GM23338 (cell line): ENCODE measurements at regions not wholly inside any gene's neighbourhood (a gene's known extent, or its start where the extent isn't known, plus 50 kb on each side); places are given as distances from the start of the nearest gene placed in this dataset.

Experiments
- ATAC-seq: fragments of 200-7000 bp; cut with Tn5 transposase; 3 replicates; pipeline ENCODE4 v1.9.1; 2020
- DNase-seq: peaks from one replicate; pipeline ENCODE4 v3.0.0-alpha.2; 2015; ENCODE audit warnings: low spot score
- H2AFZ ChIP-seq: fragments of 200-600 bp; sonication (generic); 2 replicates; pipeline ENCODE4 v1.8.0; 2016; ENCODE audit warnings: antibody characterized with exemption, mild to moderate bottlenecking, moderate library complexity
- H3F3A ChIP-seq: fragments of 200-600 bp; sonication (generic); replicated peaks from 2 replicates; pipeline ENCODE4 v1.8.0; 2017; ENCODE audit warnings: antibody characterized with exemption, mixed run types, low read depth
- H3K27ac ChIP-seq: fragments of 200-600 bp; sonication (generic); 2 replicates; pipeline ENCODE4 v1.6.1; 2016; ENCODE audit warnings: low read depth
- H3K27me3 ChIP-seq: fragments of 200-600 bp; sonication (generic); 2 replicates; pipeline ENCODE4 v1.8.0; 2016; ENCODE audit warnings: mild to moderate bottlenecking, mixed run types, moderate library complexity; ENCODE audit not compliant: insufficient read depth
- H3K36me3 ChIP-seq: fragments of 200-600 bp; sonication (generic); 2 replicates; pipeline ENCODE4 v1.8.0; 2016; ENCODE audit warnings: mild to moderate bottlenecking; ENCODE audit not compliant: insufficient read depth
- H3K4me1 ChIP-seq: fragments of 200-600 bp; sonication (generic); 2 replicates; pipeline ENCODE4 v1.8.0; 2016; ENCODE audit warnings: mild to moderate bottlenecking, moderate library complexity; ENCODE audit not compliant: insufficient read depth
- H3K4me2 ChIP-seq: fragments of 200-600 bp; sonication (generic); 2 replicates; pipeline ENCODE4 v1.7.1; 2017; ENCODE audit warnings: mixed run types
- H3K4me3 ChIP-seq: fragments of 200-600 bp; sonication (generic); 2 replicates; pipeline ENCODE4 v1.6.1; 2016; ENCODE audit warnings: mixed run types
- H3K79me2 ChIP-seq: fragments of 200-600 bp; sonication (generic); replicated peaks from 2 replicates; pipeline ENCODE4 v1.8.0; 2017; ENCODE audit warnings: mild to moderate bottlenecking; ENCODE audit not compliant: insufficient read depth
- H3K9me2 ChIP-seq: fragments of 200-600 bp; sonication (generic); 2 replicates; pipeline ENCODE4 v1.8.0; 2017; ENCODE audit not compliant: insufficient read depth
- H4K20me1 ChIP-seq: fragments of 200-600 bp; sonication (generic); replicated peaks from 2 replicates; pipeline ENCODE4 v1.8.0; 2017; ENCODE audit warnings: mild to moderate bottlenecking; ENCODE audit not compliant: insufficient read depth
- H3K27ac Mint-ChIP-seq: 2 replicates; pipeline ENCODE4 v1.8.0; 2020; ENCODE audit warnings: inconsistent platforms, mild to moderate bottlenecking, moderate library complexity, mixed read lengths
- H3K27me3 Mint-ChIP-seq: 3 replicates; pipeline ENCODE4 v1.8.0; 2022; ENCODE audit warnings: low read depth, mild to moderate bottlenecking, moderate library complexity, mixed read lengths, inconsistent platforms; ENCODE audit not compliant: insufficient read depth, poor library complexity
- H3K36me3 Mint-ChIP-seq: 3 replicates; pipeline ENCODE4 v1.8.0; 2021; ENCODE audit warnings: low read depth, mild to moderate bottlenecking, inconsistent platforms, moderate library complexity, mixed read lengths
- H3K4me1 Mint-ChIP-seq: 3 replicates; pipeline ENCODE4 v1.8.0; 2020; ENCODE audit warnings: mild to moderate bottlenecking, inconsistent platforms, mixed read lengths
- H3K4me3 Mint-ChIP-seq: 3 replicates; pipeline ENCODE4 v1.8.0; 2021; ENCODE audit warnings: moderate library complexity, mild to moderate bottlenecking, inconsistent platforms, mixed read lengths
- H3K9me3 Mint-ChIP-seq: 3 replicates; pipeline ENCODE4 v1.8.0; 2020; ENCODE audit warnings: moderate library complexity, mild to moderate bottlenecking, inconsistent platforms, mixed read lengths
- CREB1 ChIP-seq: fragments of 250-450 bp; sonication (Bioruptor Pico); IDR thresholded peaks from 2 replicates; pipeline ENCODE4 v1.5.0; 2020; ENCODE audit warnings: low read depth, mild to moderate bottlenecking, moderate library complexity
- EZH2 ChIP-seq: fragments of 200-600 bp; sonication (generic); IDR thresholded peaks from one replicate; pipeline ENCODE4 v1.8.0; 2017; ENCODE audit warnings: antibody characterized with exemption, mild to moderate bottlenecking, low read depth; ENCODE audit not compliant: unreplicated experiment
- EZH2phosphoT487 ChIP-seq: fragments of 200-600 bp; sonication (generic); IDR thresholded peaks from one replicate; pipeline ENCODE4 v1.8.1; 2018; ENCODE audit warnings: antibody characterized with exemption; ENCODE audit not compliant: unreplicated experiment
- JUNB ChIP-seq: IDR thresholded peaks from one replicate; pipeline ENCODE4 v1.6.1; 2016; ENCODE audit warnings: antibody characterized with exemption; ENCODE audit not compliant: unreplicated experiment
- NANOG ChIP-seq: IDR thresholded peaks from 2 replicates; pipeline ENCODE4 v1.6.1; 2016; ENCODE audit warnings: antibody characterized with exemption, borderline replicate concordance
- POLR2AphosphoS5 ChIP-seq: IDR thresholded peaks from 2 replicates; pipeline ENCODE4 v1.6.1; 2016; ENCODE audit warnings: antibody characterized with exemption, low read depth
- REST ChIP-seq: IDR thresholded peaks from one replicate; pipeline ENCODE4 v1.6.1; 2018; ENCODE audit warnings: antibody characterized with exemption; ENCODE audit not compliant: unreplicated experiment
- STAT1 ChIP-seq: IDR thresholded peaks from one replicate; pipeline ENCODE4 v1.6.1; 2016; ENCODE audit warnings: antibody characterized with exemption; ENCODE audit not compliant: unreplicated experiment
- ZNF114 ChIP-seq: fragments of 250-450 bp; sonication (Bioruptor Pico); IDR thresholded peaks from 2 replicates; pipeline ENCODE4 v1.5.0; 2020; ENCODE audit warnings: mild to moderate bottlenecking, moderate library complexity
- ZNF331 ChIP-seq: fragments of 250-450 bp; sonication (Bioruptor Pico); IDR thresholded peaks from 2 replicates; pipeline ENCODE4 v1.5.0; 2020; ENCODE audit warnings: low read depth, mild to moderate bottlenecking, moderate library complexity
- TF ChIP-seq, protein P1 (sequence below): fragments of 250-450 bp; sonication (Bioruptor Pico); IDR thresholded peaks from 2 replicates; pipeline ENCODE4 v1.5.0; 2020; ENCODE audit warnings: mild to moderate bottlenecking, moderate library complexity
- TF ChIP-seq, protein P2 (sequence below), 2 experiments: fragments of 200-600 bp in 1 of 2; sonication (generic) in 1 of 2; conservative IDR thresholded peaks; 2 replicates each; pipeline versions ENCODE4 v1.5.1 to v1.6.1; 2016 to 2017; ENCODE audit warnings: antibody characterized with exemption in 2 of 2, low read depth in 2 of 2, mild to moderate bottlenecking in 2 of 2, moderate library complexity in 1 of 2
- TF ChIP-seq, protein P3 (sequence below): IDR thresholded peaks from 2 replicates; pipeline ENCODE4 v1.6.1; 2016; ENCODE audit warnings: antibody characterized with exemption

DNA sequence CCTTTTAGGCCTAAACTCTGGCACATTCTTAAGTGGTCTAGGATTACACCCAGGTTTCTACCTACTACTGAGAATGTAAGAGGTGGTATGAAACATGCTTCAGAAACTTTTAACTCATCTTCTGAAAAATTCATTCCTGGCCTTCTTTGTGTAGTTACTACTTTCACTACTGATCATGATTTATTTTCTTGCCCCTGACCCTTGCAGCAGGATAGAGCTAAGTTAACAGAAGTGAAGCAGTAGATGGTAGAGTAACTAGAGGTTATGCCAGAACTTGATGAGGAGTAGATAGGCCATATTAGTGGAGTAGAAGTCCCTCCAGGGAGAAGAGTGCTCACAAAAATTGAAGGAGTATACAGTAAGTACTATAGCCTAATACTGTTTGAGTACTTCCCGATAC, 75.5 kb upstream of the MSTN start:
- H3K36me3 Mint-ChIP-seq = peaks cover 21% of the 10 kb centered on the region
- no peaks in the 10 kb centered on the region for H3K27me3 ChIP-seq
- H3K27ac ChIP-seq = no peak overlapping the region
- H3K4me1 ChIP-seq = no peaks in the 10 kb centered on the region
- no peak overlapping the region for H3K4me2 ChIP-seq
- H3K79me2 ChIP-seq = no peaks in the 10 kb centered on the region
- H3K4me3 ChIP-seq = no peak overlapping the region
- no peak for DNase-seq
- peaks cover 53% of the 10 kb centered on the region for H3K9me3 Mint-ChIP-seq
- no peaks in the 10 kb centered on the region for H3K27me3 Mint-ChIP-seq
- no peak overlapping the region for H3K4me3 Mint-ChIP-seq
- H2AFZ ChIP-seq = no peak overlapping the region
- H4K20me1 ChIP-seq = no peaks in the 10 kb centered on the region
- no peak for ATAC-seq
- peaks cover 6% of the 10 kb centered on the region; the same call in 1 of the 2 replicates for H3K9me2 ChIP-seq
- no peaks in the 10 kb centered on the region for H3K4me1 Mint-ChIP-seq
- H3K27ac Mint-ChIP-seq = no peak overlapping the region
- no peaks in the 10 kb centered on the region for H3K36me3 ChIP-seq
- TF ChIP-seq POLR2AphosphoS5 = no peak
- TF ChIP-seq STAT1 = no peak
- no peak for TF ChIP-seq ZNF331 (CRISPR knock-in tag)
- no peak for TF ChIP-seq REST
- TF ChIP-seq CREB1 (CRISPR knock-in tag) = no peak
- TF ChIP-seq EZH2phosphoT487 = no peak
- no peak for TF ChIP-seq NANOG
- TF ChIP-seq, protein P1, sequence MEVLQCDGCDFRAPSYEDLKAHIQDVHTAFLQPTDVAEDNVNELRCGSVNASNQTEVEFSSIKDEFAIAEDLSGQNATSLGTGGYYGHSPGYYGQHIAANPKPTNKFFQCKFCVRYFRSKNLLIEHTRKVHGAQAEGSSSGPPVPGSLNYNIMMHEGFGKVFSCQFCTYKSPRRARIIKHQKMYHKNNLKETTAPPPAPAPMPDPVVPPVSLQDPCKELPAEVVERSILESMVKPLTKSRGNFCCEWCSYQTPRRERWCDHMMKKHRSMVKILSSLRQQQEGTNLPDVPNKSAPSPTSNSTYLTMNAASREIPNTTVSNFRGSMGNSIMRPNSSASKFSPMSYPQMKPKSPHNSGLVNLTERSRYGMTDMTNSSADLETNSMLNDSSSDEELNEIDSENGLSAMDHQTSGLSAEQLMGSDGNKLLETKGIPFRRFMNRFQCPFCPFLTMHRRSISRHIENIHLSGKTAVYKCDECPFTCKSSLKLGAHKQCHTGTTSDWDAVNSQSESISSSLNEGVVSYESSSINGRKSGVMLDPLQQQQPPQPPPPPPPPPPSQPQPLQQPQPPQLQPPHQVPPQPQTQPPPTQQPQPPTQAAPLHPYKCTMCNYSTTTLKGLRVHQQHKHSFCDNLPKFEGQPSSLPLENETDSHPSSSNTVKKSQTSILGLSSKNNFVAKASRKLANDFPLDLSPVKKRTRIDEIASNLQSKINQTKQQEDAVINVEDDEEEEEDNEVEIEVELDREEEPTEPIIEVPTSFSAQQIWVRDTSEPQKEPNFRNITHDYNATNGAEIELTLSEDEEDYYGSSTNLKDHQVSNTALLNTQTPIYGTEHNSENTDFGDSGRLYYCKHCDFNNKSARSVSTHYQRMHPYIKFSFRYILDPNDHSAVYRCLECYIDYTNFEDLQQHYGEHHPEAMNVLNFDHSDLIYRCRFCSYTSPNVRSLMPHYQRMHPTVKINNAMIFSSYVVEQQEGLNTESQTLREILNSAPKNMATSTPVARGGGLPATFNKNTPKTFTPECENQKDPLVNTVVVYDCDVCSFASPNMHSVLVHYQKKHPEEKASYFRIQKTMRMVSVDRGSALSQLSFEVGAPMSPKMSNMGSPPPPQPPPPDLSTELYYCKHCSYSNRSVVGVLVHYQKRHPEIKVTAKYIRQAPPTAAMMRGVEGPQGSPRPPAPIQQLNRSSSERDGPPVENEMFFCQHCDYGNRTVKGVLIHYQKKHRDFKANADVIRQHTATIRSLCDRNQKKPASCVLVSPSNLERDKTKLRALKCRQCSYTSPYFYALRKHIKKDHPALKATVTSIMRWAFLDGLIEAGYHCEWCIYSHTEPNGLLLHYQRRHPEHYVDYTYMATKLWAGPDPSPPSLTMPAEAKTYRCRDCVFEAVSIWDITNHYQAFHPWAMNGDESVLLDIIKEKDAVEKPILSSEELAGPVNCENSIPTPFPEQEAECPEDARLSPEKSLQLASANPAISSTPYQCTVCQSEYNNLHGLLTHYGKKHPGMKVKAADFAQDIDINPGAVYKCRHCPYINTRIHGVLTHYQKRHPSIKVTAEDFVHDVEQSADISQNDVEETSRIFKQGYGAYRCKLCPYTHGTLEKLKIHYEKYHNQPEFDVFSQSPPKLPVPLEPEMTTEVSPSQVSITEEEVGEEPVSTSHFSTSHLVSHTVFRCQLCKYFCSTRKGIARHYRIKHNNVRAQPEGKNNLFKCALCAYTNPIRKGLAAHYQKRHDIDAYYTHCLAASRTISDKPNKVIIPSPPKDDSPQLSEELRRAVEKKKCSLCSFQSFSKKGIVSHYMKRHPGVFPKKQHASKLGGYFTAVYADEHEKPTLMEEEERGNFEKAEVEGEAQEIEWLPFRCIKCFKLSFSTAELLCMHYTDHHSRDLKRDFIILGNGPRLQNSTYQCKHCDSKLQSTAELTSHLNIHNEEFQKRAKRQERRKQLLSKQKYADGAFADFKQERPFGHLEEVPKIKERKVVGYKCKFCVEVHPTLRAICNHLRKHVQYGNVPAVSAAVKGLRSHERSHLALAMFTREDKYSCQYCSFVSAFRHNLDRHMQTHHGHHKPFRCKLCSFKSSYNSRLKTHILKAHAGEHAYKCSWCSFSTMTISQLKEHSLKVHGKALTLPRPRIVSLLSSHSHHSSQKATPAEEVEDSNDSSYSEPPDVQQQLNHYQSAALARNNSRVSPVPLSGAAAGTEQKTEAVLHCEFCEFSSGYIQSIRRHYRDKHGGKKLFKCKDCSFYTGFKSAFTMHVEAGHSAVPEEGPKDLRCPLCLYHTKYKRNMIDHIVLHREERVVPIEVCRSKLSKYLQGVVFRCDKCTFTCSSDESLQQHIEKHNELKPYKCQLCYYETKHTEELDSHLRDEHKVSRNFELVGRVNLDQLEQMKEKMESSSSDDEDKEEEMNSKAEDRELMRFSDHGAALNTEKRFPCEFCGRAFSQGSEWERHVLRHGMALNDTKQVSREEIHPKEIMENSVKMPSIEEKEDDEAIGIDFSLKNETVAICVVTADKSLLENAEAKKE (CRISPR knock-in tag) = no peak
- TF ChIP-seq JUNB = no peak
- TF ChIP-seq, protein P2, sequence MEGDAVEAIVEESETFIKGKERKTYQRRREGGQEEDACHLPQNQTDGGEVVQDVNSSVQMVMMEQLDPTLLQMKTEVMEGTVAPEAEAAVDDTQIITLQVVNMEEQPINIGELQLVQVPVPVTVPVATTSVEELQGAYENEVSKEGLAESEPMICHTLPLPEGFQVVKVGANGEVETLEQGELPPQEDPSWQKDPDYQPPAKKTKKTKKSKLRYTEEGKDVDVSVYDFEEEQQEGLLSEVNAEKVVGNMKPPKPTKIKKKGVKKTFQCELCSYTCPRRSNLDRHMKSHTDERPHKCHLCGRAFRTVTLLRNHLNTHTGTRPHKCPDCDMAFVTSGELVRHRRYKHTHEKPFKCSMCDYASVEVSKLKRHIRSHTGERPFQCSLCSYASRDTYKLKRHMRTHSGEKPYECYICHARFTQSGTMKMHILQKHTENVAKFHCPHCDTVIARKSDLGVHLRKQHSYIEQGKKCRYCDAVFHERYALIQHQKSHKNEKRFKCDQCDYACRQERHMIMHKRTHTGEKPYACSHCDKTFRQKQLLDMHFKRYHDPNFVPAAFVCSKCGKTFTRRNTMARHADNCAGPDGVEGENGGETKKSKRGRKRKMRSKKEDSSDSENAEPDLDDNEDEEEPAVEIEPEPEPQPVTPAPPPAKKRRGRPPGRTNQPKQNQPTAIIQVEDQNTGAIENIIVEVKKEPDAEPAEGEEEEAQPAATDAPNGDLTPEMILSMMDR (conservative IDR thresholded peaks at IDR 0.05; ENCODE audit: low read depth in 2 of 2) = no peak
- no peak for TF ChIP-seq EZH2
- TF ChIP-seq, protein P3, sequence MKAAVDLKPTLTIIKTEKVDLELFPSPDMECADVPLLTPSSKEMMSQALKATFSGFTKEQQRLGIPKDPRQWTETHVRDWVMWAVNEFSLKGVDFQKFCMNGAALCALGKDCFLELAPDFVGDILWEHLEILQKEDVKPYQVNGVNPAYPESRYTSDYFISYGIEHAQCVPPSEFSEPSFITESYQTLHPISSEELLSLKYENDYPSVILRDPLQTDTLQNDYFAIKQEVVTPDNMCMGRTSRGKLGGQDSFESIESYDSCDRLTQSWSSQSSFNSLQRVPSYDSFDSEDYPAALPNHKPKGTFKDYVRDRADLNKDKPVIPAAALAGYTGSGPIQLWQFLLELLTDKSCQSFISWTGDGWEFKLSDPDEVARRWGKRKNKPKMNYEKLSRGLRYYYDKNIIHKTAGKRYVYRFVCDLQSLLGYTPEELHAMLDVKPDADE = no peak
- no peak for TF ChIP-seq ZNF114 (CRISPR knock-in tag)
- no peaks in the 10 kb centered on the region for H3F3A ChIP-seq
